ENCODE measurements at regions not wholly inside any gene's neighbourhood (a gene's known extent, or its start where the extent isn't known, plus 50 kb on each side); places are given as distances from the start of the nearest gene placed in this dataset.

DNA sequence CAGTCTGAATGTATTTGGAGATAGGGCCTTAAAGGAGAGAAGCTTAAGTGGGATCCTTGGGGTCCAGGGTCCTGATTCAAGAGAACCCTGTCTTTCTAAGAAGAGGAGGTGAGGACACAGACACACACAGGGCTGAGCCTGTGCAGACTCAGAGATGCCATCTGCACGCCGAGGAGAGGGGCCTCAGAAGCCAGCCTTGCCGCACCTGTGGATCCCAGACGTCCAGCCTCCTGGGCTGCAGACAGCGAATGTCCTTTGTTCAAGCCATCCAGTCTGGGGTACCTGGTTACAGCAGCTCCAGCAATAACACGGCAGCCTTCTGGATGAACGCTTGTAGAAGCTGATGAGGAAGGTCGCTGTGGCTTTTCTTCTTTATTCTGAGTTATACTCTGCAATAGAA is 1086.1 kb downstream of the BRD1 start:
- intact Hi-C loops (cut with DNase I), result no loop called here
- ATAC-seq (ENCODE audit: poor library complexity), result no peak
- DNase-seq, result no peak

DNA sequence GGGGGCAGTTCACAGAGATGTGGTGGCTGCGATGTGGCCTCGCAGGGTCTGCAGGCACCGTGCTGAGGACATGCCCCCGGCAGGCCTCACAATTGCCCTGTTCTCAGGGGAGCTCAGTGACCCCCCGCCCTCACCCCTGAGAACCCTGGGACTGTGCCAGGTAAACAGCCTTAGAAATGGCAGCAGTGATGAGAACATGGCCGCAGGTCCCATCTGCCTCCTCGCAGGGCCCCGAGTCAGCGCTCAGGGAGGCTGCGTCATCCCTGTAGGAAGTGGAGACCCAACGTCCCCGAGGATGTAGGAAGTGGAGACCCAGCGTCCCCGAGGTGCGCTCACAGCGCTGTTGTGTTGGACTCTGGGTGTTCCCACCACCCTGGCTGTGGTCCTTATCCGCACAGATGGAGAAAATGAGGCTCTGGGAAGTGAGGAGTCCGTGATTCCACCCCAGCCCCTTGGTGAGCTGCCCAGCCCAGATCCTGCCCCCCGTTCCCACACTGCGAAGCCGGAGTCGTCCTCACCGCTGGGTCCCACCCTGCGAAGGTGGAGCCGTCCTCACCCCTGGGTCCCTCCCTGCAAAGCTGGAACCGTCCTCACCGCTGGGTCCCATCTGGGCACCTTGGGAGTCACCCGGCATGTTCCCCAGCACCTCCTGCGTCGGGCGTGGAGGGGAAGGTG is 1086.8 kb downstream of the BRD1 start:
- DNase-seq (no peak), ATAC-seq (ENCODE audit: poor library complexity) (no peak)
- intact Hi-C loops (cut with DNase I), result no loop called here

DNA sequence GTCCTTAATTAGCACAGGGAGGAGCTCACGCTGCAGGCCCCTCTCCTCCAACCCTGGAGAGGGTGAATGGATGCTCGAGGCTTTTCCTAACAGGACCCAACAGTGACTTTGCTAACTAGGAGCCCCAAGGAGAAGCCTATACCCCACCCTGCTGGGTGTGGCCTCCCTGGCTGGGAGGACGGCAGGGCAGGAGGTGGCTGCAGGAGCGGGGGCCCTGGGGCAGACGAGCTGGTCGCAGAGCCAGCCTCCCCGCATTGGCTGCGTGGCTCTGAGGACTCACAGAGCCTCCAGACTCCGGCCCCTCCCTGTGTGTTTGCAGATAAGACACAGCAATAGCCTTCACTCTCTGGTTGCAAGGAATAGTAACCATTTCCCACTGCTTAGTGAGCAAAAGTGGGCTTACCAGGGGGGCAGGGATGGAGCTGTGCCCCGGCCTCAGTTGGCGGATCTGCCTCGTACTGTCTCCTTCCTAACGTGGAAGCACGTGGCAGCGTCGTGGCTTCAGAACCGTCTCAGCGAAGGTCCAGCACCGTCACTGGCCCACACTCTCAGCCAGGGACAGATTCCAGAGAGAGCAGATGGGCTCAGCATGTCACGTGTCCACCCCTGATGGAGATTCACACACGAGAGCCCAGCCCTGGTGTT is 1087.5 kb downstream of the BRD1 start:
- no peak for ATAC-seq (ENCODE audit: poor library complexity)
- intact Hi-C loops (cut with DNase I), result no loop called here
- no peak for DNase-seq

DNA sequence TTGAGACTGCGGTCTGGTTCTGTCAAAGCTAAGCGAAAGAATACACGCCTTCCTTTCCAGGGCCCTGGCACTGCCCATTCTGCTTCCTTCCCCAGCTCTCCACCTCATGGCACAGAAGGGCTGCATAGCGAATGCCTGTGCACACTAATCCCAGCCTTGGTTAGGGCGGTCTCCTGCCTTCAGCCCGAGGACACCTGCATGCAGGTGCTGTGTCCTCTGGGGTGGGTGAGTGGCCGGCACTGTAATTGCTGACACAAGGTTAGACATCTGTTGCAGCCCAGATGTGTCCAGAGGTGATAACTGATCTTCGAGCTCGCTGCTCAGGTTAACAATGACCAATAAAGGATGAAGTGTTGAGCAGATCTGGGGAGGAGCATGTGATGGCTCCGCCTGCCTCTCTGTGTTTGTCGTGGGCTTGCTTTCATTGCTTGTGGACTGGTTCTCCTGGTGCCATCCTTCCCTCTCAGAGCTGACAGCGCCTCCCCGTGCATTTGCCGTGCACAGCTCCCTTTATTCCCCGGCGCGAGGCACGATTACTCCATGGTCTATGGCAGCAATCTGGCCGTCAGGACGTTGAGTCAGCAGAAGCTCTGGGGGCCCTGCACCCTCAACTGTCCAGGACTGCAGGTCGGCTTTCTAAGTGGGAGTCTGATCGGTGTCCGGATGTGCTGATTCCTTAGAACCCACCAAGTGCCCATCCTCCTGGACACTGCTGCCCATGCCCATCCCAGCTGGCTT is 1088.2 kb downstream of the BRD1 start:
- DNase-seq (no peak), ATAC-seq (ENCODE audit: poor library complexity) (no peak)
- intact Hi-C loops (cut with DNase I), result no loop called here

DNA sequence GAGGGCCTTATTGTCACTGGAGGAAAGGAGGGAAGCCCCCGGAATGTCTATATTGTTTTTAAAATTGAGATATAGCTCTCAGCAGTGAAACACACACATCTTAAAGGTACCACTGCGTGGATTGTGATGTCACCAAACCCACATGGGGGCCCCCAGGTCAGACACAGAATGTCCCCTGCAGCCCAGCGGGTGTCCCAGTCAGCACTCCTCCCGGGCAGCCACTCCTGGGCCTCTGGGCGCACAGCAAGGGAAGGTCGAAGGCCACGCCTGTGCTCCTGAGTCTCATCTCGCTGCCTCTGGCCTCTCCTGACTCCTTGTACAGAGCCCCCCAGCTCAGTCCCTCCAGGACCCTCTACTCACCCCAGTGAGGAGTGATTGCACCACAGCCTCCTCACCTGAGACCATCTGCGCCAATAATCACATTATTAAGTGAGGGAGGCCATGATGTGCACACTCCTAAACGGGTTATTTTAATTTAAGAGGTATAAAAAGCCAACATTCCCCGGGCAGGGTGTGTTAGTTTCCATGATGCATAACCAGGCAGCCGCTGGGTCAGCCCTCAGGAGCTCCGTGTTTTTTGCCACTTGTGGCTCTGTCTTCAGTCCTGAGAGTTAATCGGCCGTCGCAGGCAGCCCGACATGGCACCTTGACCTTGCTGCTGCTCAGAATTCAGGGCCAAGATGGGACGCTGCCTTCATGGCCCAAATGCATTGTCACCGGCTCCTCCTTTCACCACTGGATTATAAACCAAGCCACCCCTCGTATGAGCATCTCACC is 1089.3 kb downstream of the BRD1 start:
- intact Hi-C loops (cut with DNase I), result no loop called here
- ATAC-seq (ENCODE audit: poor library complexity), result no peak
- DNase-seq, result no peak

DNA sequence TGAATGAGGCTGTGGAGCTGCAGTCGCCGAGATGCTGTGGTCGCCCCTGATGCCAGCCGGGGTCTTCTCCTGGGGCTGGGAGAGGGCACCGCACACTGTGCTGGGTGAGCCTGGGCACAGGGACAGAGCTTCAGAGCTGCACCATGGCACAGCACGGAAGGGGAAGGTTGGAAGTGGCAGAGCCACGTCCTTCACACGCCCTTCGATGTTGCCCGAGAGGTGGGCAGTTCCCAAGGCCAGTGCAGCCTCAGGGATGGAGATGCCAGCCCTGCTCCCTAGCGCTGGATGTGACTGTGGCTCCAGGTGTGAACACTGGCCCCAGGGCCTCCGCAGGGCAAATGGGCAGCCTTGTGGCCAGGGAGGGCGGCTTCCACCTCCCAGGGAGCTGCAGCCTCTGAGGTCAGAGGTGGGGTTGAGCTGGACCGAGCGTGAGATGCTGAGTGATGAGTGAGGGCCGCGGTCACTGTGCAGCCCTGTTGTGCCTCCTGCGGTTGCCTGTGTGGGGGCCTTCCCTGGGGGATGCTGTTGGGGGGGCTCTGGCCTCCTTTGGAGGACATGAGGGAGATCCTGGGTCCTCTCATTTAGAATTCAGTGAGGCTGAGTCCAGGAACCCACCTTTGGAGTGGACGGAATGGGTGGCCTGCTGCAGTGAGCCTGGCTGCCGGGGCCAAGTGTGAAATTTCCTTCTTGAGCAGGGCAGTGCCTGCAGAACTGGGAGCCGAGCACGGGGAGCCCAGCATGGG is 1090.0 kb downstream of the BRD1 start:
- intact Hi-C loops (cut with DNase I), result no loop called here
- DNase-seq, result no peak
- no peak for ATAC-seq (ENCODE audit: poor library complexity)

DNA sequence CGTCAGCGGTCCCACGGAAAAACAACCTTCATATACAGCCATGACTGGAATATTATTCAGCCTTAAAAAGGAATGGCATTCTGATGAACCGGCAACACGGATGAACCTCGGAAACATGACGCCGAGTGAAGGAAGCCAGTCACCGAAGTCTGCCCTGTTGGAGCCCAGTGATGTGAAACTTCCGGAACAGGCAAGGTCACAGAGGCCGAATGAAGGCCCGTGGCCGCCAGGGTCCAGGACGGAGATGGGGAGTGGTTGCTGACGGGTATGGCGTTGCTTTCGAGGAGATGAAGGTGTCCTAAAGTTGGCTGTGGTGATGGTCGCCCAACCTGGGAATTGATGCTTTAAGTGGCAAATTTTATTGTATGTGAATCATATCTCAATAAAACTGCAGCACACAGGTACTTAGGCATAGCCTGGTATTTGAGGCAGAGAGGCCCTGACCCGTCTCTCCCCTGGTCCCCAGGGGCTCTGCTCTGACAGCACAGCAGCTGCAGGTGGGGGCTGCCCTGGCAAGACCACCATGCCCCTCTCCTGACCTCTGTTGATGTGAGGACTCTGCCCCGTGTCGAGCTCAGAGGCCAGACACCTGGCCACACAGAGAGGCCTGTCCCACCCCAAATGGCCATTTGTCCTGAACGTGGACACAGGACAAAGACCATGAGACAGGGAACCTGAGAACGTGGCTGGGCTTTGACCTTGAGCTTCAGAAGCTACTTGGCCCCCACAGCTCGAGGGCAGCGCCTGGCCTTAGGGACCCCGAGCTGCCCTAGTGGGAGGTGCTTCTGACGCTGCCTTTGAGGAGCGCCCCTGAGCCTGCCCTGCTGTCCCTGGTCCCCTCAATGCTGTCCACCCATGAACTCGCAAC is 1090.8 kb downstream of the BRD1 start:
- intact Hi-C loops (cut with DNase I), result no loop called here
- DNase-seq, result no peak
- no peak for ATAC-seq (ENCODE audit: poor library complexity)

DNA sequence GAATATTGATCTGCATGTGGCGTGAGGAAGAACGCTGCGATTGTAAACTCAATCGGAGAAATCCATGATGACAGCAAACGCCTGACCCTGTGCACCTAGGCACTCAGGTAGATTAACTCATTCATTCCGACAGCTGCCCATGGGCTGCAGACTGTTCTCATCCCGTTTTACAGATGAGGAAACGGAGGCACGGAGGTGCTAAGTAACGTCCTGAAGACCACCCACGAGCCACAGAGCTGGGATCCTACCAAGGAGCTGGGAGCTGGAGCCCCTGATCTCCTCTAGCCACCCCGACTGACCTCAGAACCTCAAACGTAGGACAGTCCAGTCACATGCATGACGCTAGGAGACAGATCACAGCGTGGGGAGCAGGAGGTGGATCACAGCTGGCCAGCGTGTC is 1092.7 kb downstream of the BRD1 start:
- ATAC-seq (ENCODE audit: poor library complexity), result no peak
- peak; percentile 2 for DNase-seq
- intact Hi-C loops (cut with DNase I), result no loop called here

DNA sequence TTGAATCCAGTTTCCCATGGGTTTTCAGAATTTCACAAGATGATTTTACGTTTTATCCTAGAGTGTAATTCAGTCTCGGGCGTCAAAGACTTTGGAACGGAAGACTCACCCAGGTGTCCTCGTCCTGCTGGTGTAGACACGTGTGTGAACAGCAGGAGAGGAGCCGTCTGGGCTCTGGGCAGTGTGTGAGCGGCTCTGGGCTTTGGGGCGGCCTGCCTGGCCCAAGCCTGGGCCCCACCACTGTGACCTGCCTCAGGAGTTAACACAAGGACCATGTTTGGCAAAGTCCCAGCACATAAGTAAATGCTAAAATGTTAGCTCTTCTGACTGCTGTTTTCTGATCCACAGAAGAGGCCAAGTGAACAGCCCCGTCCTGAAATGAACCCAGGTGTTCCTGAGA is 1093.3 kb downstream of the BRD1 start:
- intact Hi-C loops (cut with DNase I), result no loop called here
- ATAC-seq (ENCODE audit: poor library complexity), result no peak
- DNase-seq, result no peak

DNA sequence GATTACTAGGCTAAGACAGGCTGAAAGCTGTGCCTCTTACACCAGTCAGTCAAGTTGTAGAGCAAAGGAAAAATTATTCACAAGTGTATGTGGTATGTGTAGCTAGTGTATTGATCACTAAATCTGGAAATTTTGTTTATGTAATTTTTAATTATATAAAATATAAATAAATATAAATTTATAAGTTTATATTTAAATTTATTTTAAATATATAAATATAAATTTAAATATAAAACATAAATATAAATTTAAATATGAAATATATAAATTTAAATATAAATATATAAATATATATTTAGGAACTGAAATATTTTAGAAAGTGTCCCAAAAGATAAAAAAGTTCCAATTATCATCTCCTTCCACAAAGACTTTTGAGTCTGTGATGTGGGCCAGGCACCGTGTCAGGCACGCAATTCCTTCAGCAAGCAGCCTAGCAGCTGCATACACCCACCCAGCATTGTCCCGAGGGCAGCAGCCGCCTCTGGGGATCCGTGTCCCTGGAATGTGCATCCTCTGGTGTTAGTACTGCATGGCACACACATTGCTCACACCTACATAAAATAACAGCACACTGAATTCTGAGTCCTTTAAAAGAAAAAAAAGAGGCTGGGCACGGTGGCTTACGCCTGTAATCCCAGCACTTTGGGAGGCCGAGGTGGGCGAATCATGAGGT is 1098.0 kb downstream of the BRD1 start:
- peak; percentile 5 for DNase-seq
- no peak for ATAC-seq (ENCODE audit: poor library complexity)
- intact Hi-C loops (cut with DNase I), result no loop called here

DNA sequence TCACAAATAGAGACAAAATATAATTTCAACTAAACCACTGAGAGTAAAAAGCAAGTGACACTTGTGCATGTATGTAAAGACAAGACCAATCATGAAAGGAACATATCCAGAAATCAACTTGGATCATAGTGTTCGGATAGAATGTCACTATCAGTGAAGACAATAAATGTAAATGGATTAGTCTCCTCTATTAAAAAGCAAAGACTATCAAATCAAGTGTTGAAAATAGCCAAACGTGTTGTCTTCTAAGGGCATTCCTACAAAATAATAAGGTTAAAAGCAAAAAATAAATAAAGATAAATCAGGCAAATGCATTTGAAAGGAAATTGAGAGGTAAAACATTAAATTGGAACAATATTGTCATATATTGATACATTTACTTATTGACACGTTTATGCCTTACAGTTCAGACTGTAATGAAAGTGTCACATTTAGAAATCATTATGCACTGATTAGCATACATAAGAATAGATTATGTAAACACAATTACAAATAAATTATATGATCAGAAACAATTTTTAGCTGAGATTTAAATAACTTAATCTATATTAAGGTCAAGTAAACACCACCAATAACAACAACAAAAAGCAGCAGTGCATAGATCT is 1100.1 kb downstream of the BRD1 start:
- intact Hi-C loops (cut with DNase I), result no loop called here

DNA sequence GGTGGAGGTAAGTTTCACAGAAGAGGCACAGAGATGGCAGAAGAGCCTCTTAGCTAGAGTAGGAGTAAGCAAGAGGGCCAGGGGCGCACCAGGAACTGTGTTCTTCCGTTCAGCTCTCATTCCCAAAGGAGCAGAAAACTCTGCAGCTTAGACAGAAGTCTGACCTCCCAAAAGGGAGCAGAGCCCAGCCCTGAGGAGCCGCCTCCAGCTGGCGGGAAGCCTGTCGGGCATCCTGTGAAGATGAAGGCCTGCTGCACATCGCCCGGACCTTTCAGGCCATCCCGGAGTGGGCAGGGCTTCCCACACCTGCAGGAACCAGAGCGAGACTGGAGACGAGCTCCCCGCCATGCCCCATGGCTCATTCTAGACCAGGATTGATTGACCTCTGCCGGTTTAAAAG is 1102.8 kb downstream of the BRD1 start:
- no peak for ATAC-seq (ENCODE audit: poor library complexity)
- DNase-seq, result peak; percentile 10
- intact Hi-C loops (cut with DNase I), result no loop called here

More for the DNA sequence above, 1100.1 kb downstream of the BRD1 start:
- DNase-seq (no peak), ATAC-seq (ENCODE audit: poor library complexity) (no peak)

DNA sequence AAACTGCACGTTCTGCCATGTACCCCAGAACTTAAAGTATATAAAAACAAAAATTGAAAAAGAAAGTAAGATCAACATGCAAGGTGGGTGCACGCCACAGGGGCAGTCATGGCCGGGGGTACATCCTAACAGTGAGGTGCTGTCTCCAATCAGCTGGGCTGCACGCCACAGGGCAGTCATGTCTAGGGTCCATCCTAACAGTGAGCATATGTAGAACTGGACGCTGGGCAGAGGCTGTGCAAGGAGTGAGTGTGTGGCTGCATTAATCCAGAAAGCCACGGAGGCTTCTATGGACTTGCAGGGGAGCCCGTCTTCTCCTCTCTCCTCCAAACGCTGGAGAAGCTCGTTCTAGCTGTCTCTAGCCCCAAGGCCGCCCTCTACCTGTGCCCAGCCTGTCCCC is 1105.0 kb downstream of the BRD1 start:
- intact Hi-C loops (cut with DNase I), result no loop called here
- ATAC-seq (ENCODE audit: poor library complexity) (no peak), DNase-seq (no peak)

DNA sequence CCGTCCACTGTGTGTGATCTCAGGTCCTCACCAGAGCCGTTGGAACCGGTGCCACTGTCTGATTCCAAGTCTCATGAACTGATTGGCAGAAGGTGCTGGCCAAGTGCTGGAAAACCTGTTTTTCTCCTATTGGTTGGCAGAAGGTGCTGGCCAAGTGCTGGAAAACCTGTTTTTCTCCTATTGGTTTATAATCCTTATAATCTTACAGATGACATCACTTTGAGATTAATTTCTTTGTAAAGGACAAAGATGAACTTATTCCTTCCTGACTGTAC is 1106.3 kb downstream of the BRD1 start:
- intact Hi-C loops (cut with DNase I), result no loop called here
- ATAC-seq (ENCODE audit: poor library complexity) (no peak), DNase-seq (no peak)

DNA sequence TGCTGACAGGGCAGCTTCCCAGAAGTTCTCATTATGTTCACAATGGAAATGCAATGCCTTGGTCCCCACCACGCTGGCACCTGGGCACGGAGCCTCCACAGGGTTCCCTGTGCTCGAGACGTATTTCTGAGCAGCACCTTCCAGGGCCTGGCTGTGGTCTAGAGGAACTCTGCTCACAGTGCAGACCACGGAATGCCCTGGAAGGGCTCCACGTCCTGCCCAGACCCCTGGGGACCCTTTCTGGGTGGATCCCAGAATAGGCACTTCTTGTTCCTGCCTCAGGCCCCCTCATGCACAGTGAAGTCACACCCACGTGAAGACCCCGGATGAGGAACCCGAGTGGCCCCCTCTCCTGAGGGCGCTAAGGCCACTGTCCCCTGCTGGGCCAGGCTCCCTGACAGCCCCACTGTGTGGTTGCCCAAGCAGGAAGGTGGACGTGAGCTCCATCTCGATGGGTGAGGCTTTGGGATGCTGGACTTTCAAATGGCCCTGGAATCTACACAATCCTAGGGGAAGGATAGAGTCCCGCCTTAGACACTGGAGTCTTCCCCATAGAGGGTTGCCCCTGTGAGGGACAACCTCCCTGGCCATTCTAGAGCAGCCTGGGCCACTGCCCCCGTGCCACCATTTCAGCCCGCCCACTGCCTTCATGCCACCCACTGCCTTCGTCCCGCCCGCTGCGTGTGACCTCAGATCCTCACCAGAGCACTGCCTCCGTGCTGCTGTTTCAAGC is 1106.8 kb downstream of the BRD1 start:
- no peak for ATAC-seq (ENCODE audit: poor library complexity)
- no peak for DNase-seq
- intact Hi-C loops (cut with DNase I), result no loop called here

DNA sequence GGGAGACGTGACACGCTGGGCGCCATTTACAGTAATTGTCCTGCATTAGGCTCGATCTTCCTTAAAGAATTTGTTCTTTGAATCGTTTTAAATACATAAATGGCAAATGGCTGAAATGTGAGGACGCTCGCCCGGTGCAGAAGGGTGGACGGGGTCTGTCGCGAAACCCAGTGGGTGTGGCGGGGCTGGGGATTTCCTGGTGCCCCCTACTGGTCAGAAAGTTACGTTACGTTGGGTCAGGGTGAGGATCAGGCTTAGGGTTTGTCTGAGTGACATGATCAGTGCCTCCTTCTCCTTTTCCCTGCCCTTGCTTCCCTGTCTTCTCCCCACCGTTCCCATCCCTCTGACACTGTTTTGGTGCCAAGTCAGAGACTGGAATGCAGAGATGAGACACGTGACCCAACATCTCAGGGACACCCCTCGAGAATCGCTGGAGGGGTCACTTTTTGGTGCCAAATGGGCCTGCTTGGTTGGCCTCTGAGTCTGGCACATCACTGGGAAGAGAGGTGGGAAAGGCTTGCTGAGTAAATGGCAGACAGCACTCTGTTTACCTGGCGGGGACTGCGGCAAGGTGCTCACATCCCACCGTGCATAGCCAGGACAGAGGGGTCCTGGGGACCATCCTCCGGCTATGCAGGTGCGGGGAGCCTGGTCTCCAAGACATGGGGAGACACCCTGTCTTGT is 1107.6 kb downstream of the BRD1 start:
- DNase-seq (no peak), ATAC-seq (ENCODE audit: poor library complexity) (no peak)
- intact Hi-C loops (cut with DNase I), result no loop called here
